Hematopoietic multipotent progenitor cell treated with erythropoietin and hydrocortisone succinate and interleukin-3 and kit ligand, for 6 days (in vitro differentiated cells): ENCODE measurements at regions not wholly inside any gene's neighbourhood (a gene's known extent, or its start where the extent isn't known, plus 50 kb on each side); places are given as distances from the start of the nearest gene placed in this dataset.

ENCODE experiments used
- DNase-seq: peaks from one replicate; pipeline ENCODE4 v3.0.0-alpha.2; 2015

DNA sequence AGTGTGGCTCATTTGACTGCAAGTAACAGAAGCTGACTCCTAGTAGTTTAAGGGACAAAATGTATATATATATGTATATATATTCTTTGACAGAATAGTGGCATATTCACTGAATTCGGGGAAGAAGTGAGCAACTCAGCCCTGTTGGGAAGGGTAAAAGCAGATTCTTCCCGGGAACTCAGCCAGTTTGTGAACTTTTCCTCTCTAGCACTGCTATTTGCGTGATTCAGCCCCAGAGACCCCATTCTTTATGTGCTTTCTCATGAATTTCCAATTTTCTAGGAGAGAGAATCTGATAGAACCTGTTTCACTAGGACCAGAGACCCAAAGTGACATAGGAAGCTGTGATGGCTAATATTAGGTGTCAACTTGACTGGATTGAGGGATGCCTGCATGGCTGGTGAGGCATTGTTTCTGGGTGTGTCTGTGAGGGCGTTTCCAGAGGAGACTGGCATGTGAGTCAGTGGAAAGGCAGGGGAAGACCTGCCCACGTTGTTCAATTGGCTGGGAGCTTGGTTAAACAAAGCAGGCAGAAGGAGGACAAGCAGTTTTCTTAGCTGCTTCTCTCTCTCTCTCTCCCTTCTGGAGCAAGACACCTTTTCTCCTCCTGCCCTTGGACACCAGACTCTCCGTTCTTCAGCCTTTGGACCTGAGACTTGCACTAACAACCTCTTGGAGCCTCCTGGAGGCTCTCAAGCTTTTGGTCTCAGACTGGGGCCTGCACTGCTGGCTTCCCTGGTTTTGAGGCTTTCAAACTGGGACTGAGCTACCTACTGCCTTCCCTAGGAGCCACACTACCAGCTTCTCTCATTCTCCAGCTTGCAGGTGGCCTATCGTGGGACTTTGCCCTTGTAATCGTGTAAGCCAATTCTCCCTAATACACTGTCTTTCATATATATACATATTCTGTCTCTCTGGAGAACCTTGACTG, 93.4 kb upstream of the KCNK1 start:
- DNase-seq, result no peak

DNA sequence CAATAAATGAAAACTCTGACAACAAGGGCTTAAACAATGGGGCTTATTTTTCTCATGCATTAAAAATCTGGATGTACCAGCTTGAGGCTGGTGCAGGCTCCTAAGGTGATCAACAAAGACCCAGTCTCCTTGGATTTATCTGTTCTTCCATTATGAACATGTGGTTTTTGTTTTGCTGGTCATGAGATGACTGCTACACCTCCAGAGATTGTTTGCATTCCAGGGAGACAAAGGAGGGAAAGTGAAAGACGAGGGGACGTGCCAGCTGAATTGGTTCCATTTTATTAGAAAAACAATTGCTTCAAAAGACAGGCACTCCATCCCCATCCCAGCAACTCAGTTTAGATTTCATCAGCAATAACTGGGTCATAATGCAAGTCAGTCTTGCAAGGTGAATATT, 90.9 kb upstream of the KCNK1 start:
- DNase-seq, result no peak

- DNase-seq, result no peak
Observed at GRCh38 chr1:233527818-233528217, 86.1 kb upstream of the KCNK1 start.

GRCh38 chr1:233530665-233531386, 83.1 kb upstream of the KCNK1 start:
- DNase-seq, result no peak

DNA sequence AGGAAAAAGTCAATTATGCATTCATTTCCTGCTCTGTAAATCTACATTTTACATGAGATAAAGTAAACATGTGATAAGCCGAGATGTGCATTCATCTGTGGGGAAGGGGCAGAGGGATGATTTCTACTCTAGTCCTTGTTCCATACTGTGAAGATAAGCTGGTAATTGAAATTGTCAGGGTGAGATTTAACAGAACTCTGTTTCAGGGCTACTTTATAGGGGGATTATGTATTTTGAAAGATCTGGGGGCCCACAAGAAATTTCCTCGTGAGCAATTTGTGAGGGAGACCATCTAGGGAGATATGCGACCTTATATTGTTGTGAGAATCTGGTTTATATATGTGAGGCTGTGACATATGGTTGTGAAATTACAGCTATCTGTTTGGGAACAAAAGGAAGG, 73.1 kb upstream of the KCNK1 start:
- DNase-seq, result no peak

GRCh38 chr1:233543338-233544255, 70.3 kb upstream of the KCNK1 start:
- DNase-seq, result no peak

GRCh38 chr1:233544304-233544703, 69.6 kb upstream of the KCNK1 start:
- DNase-seq, result no peak

DNA sequence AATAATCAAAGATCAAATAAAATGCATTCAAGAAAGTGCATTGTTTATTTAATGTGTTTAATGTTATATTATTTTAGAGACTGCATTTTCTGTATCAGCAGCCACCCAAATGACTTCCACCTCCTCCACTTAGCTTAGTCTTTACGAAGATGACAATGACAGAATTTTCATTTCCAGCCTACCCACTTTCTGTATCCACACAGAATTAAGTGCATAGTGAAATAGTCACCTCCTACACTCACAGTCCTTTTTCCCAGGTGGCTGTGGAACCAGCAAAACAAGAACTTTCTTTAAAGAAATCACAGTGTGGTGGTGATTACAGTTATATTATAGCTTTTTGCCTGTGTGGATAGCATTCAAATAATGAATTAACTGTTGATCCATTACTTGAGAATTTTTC, 66.2 kb upstream of the KCNK1 start:
- DNase-seq, result no peak

GRCh38 chr1:233549404-233549803, 64.5 kb upstream of the KCNK1 start:
- no peak for DNase-seq

DNA sequence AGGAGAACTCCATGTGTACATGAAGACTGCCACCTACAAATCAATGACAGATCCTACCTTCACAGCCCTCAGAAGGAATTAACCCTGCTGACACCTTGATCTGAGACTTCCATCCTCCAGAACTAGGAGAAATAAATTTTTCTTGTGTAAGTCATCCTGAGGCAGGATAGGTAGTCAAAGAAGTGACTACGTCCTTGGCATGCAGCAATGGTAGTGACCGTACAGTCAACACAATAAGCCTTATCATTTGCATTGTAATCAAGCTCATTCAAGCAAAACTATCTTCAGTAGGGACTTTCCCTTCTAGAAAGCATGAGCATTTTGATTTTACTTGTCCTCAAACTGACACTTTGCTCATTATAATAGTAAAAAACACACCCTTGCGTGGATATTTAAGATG, 64.0 kb upstream of the KCNK1 start:
- no peak for DNase-seq

GRCh38 chr1:233554037-233554436, 59.9 kb upstream of the KCNK1 start:
- no peak for DNase-seq

GRCh38 chr1:233561708-233562426, 52.0 kb upstream of the KCNK1 start:
- DNase-seq, result no peak
